ENCODE measurements at regions not wholly inside any gene's neighbourhood (a gene's known extent, or its start where the extent isn't known, plus 50 kb on each side); places are given as distances from the start of the nearest gene placed in this dataset.

DNA sequence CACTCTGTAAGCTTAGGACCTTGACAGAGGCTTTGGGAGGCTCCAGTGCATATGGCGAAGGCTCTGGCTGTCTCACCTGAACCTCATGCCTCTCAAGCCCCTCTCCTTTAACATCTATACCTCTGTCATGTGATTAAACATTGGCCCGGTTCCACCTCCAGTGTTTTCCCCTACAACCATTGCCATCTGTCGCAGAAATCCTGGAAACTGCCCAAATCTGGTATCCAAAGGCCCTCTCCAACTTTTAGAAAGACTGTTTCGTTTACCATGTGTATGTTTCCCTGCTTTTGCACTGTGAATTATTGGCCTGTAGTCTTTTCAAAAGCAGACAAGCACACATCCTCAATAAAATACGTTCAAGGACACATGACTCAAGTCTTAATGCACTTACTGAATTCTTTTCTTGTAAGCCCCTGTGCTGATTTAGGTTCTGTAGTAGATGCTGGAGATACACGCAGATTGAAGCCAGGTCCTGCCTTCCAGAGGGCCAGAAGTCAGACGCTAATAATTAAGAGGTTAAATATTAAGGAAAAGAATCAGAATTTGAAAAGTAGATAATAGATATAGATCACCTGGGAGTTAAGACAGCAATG, 386.4 kb upstream of the SLC14A2 start:
- no peak overlapping the region for H3K27ac ChIP-seq
- CTCF ChIA-PET = interaction anchor here (0.6 kb wide), 1 partner anchor 212 kb away, joined by 4 read pairs; no protein-coding TSS in a partner anchor
- no peak for DNase-seq (ENCODE audit: low spot score)
- TF ChIP-seq, protein P1, sequence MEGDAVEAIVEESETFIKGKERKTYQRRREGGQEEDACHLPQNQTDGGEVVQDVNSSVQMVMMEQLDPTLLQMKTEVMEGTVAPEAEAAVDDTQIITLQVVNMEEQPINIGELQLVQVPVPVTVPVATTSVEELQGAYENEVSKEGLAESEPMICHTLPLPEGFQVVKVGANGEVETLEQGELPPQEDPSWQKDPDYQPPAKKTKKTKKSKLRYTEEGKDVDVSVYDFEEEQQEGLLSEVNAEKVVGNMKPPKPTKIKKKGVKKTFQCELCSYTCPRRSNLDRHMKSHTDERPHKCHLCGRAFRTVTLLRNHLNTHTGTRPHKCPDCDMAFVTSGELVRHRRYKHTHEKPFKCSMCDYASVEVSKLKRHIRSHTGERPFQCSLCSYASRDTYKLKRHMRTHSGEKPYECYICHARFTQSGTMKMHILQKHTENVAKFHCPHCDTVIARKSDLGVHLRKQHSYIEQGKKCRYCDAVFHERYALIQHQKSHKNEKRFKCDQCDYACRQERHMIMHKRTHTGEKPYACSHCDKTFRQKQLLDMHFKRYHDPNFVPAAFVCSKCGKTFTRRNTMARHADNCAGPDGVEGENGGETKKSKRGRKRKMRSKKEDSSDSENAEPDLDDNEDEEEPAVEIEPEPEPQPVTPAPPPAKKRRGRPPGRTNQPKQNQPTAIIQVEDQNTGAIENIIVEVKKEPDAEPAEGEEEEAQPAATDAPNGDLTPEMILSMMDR (conservative IDR thresholded peaks at IDR 0.05; ENCODE audit: low read depth) = no peak
- POLR2A ChIA-PET (ENCODE audit: low non-redundant PET) = no interaction called here

DNA sequence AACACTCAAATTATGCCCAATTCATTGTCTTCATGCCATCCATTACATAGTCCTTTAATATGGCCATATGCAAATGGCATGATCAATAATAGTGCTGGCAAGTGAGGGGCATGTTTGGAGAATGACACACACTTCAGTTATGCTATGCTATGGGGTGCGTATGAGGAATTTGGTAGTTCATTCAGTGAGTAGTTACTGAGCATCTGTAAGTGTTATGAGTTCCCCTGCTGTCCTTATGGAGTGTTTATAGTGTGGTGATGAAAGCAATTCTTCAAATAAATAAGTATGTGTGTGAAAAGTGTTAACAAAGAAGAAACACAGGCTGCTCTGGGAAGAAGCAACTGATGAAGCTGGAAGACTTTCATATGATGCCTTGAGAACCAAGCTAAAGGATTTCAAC, 383.7 kb upstream of the SLC14A2 start:
- TF ChIP-seq, protein P1 (conservative IDR thresholded peaks at IDR 0.05; ENCODE audit: low read depth) = no peak
- H3K27ac ChIP-seq = no peak overlapping the region
- DNase-seq (ENCODE audit: low spot score) = no peak
- POLR2A ChIA-PET (ENCODE audit: low non-redundant PET) = no interaction called here
- CTCF ChIA-PET = interaction anchor here (0.6 kb wide), 1 partner anchor 96 kb away, joined by 4 read pairs; no protein-coding TSS in a partner anchor

DNA sequence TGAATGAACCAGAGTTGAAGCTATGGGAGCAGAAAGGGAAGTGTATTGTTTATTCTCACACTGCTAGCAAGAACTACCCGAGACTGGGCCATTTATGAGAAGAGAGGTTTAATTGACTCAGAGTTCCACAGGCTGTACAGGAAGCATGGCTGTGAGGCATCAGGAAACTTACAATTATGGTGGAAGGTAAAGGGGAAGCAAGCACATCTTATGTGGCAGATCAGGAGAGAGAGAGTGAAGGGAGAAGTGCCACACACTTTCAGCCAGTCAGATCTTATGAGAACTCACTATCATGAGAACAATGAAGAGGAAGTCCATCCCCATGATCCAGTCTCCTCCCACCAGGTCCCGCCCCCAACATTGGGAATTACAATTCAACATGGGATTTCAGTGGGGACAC, 383.2 kb upstream of the SLC14A2 start:
- ChIA-PET POLR2A (ENCODE audit: low non-redundant PET) (no interaction called here), CTCF (no interaction called here)
- no peak overlapping the region for H3K27ac ChIP-seq
- TF ChIP-seq, protein P1 (conservative IDR thresholded peaks at IDR 0.05; ENCODE audit: low read depth) = no peak
- no peak for DNase-seq (ENCODE audit: low spot score)

DNA sequence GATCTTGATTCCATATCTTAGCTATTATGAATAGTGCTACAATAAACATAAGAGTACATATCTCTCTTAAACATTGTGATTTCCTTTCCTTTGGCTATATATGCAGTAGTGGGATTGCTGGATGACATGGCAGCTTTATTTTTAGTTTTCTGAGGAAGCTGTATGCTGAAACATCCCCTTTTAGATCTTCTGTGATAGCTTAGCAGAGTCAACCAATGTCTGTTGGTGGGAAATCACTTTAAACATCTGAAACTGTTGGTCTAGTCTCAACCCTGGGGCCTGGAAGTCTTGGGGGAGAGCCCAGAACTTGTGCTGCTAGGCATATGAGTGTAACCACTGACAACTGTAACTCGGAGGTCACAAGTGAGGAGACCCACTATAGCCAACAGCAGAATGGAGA, 378.6 kb upstream of the SLC14A2 start:
- ChIA-PET POLR2A (ENCODE audit: low non-redundant PET) (no interaction called here), CTCF (no interaction called here)
- TF ChIP-seq, protein P1 (conservative IDR thresholded peaks at IDR 0.05; ENCODE audit: low read depth) = no peak
- DNase-seq (ENCODE audit: low spot score) = no peak
- no peak overlapping the region for H3K27ac ChIP-seq

DNA sequence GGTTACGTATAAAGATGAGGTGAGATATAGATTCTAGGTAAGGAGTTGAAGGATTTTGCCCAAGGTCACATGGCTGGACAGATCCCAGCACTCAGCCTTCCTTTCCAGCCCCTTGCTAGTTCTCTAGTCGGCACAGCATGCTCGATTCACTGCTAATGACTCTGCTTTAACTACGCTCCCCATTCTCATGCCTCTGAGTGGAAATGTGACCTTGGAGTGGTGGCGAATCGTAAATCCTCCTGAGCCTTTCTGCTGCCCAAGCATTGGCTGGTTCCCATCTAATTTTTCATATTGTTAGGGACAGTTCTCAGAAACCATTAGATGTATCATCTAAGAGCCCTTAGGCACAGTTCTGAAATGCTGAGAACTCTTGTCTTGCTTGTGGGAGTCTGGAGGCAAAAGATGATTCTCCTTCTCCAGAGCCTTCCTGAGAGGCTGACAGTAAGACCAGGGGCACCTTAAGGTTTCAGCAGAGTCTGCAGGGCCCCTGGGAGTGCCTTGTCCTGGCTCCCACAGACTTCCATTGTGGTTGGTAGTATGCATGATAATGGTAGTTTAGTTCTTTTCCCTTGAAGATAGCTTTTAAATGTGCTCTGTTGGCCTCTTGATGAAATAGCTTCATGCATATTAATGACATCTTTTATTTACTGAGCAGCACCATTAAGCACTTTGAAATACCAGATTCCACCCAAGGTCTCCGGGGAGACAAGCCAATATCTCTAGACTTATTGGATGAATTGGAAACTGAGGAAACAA, 377.8 kb upstream of the SLC14A2 start:
- DNase-seq (ENCODE audit: low spot score) = no peak
- CTCF ChIA-PET = interaction anchor here (0.6 kb wide), 1 partner anchor 18 kb away, joined by 3 read pairs; no protein-coding TSS in a partner anchor
- no peak overlapping the region for H3K27ac ChIP-seq
- TF ChIP-seq, protein P1 (conservative IDR thresholded peaks at IDR 0.05; ENCODE audit: low read depth) = no peak
- POLR2A ChIA-PET (ENCODE audit: low non-redundant PET) = no interaction called here

DNA sequence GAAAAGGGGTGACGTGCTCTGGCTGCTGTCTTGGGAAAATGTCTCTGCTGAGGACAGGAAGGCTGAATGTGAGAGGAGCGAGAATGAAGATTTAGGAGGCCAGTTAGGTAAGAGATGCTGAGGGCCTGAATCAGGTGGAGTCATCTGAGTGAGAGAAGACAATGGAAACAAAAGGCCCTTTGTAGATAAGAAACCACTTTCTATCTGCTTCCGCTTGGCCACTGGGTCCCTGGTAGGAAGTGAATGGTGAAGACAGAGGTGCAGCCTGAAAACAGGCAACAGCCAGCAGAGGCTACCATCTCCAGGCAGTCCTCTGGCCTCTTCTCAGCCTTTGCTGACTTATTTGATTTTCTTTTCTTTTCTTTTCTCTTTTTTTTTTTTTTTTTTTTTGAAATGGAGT, 374.0 kb upstream of the SLC14A2 start:
- POLR2A ChIA-PET (ENCODE audit: low non-redundant PET) = no interaction called here
- CTCF ChIA-PET = no interaction called here

More for the DNA sequence above, 374.0 kb upstream of the SLC14A2 start:
- TF ChIP-seq, protein P1 (conservative IDR thresholded peaks at IDR 0.05; ENCODE audit: low read depth) = no peak
- no peak overlapping the region for H3K27ac ChIP-seq
- DNase-seq (ENCODE audit: low spot score) = no peak
